Neuron (in vitro differentiated cells): ENCODE measurements at regions not wholly inside any gene's neighbourhood (a gene's known extent, or its start where the extent isn't known, plus 50 kb on each side); places are given as distances from the start of the nearest gene placed in this dataset.

ENCODE experiments used
- H2AFZ ChIP-seq: one replicate; pipeline ENCODE4 v1.6.1; 2013; ENCODE audit warnings: low read depth, mild to moderate bottlenecking, inconsistent platforms, low read length, moderate library complexity
- H3K27me3 ChIP-seq: one replicate; pipeline ENCODE4 v1.6.1; 2013; ENCODE audit warnings: low read length; ENCODE audit not compliant: insufficient read depth
- H3K36me3 ChIP-seq: one replicate; pipeline ENCODE4 v1.6.1; 2013; ENCODE audit warnings: low read length; ENCODE audit not compliant: insufficient read depth
- H3K4me1 ChIP-seq: one replicate; pipeline ENCODE4 v1.6.1; 2013; ENCODE audit warnings: low read length; ENCODE audit not compliant: insufficient read depth
- H3K4me3 ChIP-seq: 2 replicates; pipeline ENCODE4 v1.5.1; 2013; ENCODE audit warnings: mild to moderate bottlenecking, low read length, moderate library complexity
- H3K9me3 ChIP-seq: one replicate; pipeline ENCODE4 v1.6.1; 2013; ENCODE audit warnings: low read length

GRCh38 chr18:34659579-34660517, 50.2 kb upstream of the DTNA start:
- Histone ChIP-seq H2AFZ (peak overlapping the region; percentile 47), H3K36me3 (no peaks in the 10 kb centered on the region), H3K4me3 (peak overlapping the region; percentile 29), H3K27me3 (no peaks in the 10 kb centered on the region), H3K4me1 (peaks cover 32% of the 10 kb centered on the region), H3K9me3 (no peaks in the 10 kb centered on the region)
